Testis (tissue), 2 donors: ENCODE measurements at regions not wholly inside any gene's neighbourhood (a gene's known extent, or its start where the extent isn't known, plus 50 kb on each side); places are given as distances from the start of the nearest gene placed in this dataset.

ENCODE experiments used
- POLR2A ChIP-seq: fragments of 450-650 bp; IDR thresholded peaks from one replicate; pipeline ENCODE4 v1.6.1; 2017; ENCODE audit warnings: antibody characterized with exemption, mild to moderate bottlenecking, moderate library complexity
- TF ChIP-seq, protein P1 (sequence below), 3 experiments: fragments of 450-650 bp in 2 of 3; fragments of 200-600 bp in 1 of 3; sonication (generic) in 1 of 3; IDR thresholded peaks; one replicate each; pipeline ENCODE4 v1.5.1; 2016 to 2019; ENCODE audit warnings: antibody characterized with exemption in 3 of 3, mild to moderate bottlenecking in 2 of 3, moderate library complexity in 1 of 3

DNA sequence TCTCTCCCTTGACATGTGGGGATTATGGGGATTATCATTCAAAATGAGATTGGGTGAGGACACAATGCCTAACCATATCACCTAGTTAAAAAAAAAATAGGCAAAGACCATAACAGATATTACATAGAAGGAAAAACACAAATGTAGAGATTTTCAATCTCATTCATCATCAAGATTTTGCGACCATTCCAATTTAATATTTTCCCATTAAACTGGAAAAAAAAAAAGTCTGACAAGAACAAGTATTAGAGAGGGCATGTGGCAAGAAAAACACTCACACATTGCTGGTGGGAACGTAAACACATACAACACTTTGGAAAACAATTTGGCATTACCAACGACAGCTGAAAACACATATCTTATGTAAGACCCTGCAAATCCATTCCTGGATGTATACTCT lies 71.0 kb upstream of the MYCN start:
- TF ChIP-seq POLR2A: no peak
- TF ChIP-seq, protein P1, sequence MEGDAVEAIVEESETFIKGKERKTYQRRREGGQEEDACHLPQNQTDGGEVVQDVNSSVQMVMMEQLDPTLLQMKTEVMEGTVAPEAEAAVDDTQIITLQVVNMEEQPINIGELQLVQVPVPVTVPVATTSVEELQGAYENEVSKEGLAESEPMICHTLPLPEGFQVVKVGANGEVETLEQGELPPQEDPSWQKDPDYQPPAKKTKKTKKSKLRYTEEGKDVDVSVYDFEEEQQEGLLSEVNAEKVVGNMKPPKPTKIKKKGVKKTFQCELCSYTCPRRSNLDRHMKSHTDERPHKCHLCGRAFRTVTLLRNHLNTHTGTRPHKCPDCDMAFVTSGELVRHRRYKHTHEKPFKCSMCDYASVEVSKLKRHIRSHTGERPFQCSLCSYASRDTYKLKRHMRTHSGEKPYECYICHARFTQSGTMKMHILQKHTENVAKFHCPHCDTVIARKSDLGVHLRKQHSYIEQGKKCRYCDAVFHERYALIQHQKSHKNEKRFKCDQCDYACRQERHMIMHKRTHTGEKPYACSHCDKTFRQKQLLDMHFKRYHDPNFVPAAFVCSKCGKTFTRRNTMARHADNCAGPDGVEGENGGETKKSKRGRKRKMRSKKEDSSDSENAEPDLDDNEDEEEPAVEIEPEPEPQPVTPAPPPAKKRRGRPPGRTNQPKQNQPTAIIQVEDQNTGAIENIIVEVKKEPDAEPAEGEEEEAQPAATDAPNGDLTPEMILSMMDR (IDR thresholded peaks at IDR 0.05): no peak
